Suprapubic skin (tissue), 4 donors: ENCODE measurements at regions not wholly inside any gene's neighbourhood (a gene's known extent, or its start where the extent isn't known, plus 50 kb on each side); places are given as distances from the start of the nearest gene placed in this dataset.
"Not testable (repeated sequence)": the region's sequence is repeated elsewhere in the genome, so short reads cannot be mapped to it uniquely, and the experiment has no call there.

Experiments
- CTCF ChIP-seq, 2 donors: fragments of 200-600 bp in 1 of 2; fragments of 450-650 bp in 1 of 2; sonication (generic) in 1 of 2; IDR thresholded peaks; one replicate each; pipeline ENCODE4 v1.5.1; 2016 to 2019; ENCODE audit warnings: antibody characterized with exemption in 2 of 2, mild to moderate bottlenecking in 1 of 2, moderate library complexity in 1 of 2
- EP300 ChIP-seq: sonication (generic); formaldehyde crosslinking; IDR thresholded peaks from one replicate; pipeline ENCODE4 v1.6.1; 2017; ENCODE audit warnings: antibody characterized with exemption
- POLR2A ChIP-seq, 2 donors: fragments of 450-650 bp; IDR thresholded peaks; one replicate each; pipeline ENCODE4 v1.6.1; 2017; ENCODE audit warnings: antibody characterized with exemption in 2 of 2, mild to moderate bottlenecking in 2 of 2, moderate library complexity in 2 of 2
- POLR2AphosphoS5 ChIP-seq, 3 donors: sonication (generic); formaldehyde crosslinking; IDR thresholded peaks; one replicate each; pipeline ENCODE4 v1.6.1; 2017; ENCODE audit warnings: antibody characterized with exemption in 3 of 3

- TF ChIP-seq CTCF (IDR thresholded peaks at IDR 0.05); POLR2AphosphoS5 (IDR thresholded peaks at IDR 0.05); EP300; POLR2A (IDR thresholded peaks at IDR 0.05): not testable (repeated sequence)
These were observed 334.3 kb downstream of the C12orf75 start for GRCh38 chr12:105664765-105665164.
